ENCODE measurements at regions not wholly inside any gene's neighbourhood (a gene's known extent, or its start where the extent isn't known, plus 50 kb on each side); places are given as distances from the start of the nearest gene placed in this dataset.

GRCh38 chrX:33741807-33742206 lies 390.3 kb downstream of the FAM47A start:
- TF ChIP-seq CTCF (IDR thresholded peaks at IDR 0.05; ENCODE audit: poor library complexity, severe bottlenecking) (no peak), EZH2 (IDR thresholded peaks at IDR 0.05; ENCODE audit: borderline replicate concordance, insufficient read depth, low read length, poor library complexity, severe bottlenecking) (no peak)
